ENCODE measurements at regions not wholly inside any gene's neighbourhood (a gene's known extent, or its start where the extent isn't known, plus 50 kb on each side); places are given as distances from the start of the nearest gene placed in this dataset.
"Not testable (repeated sequence)": the region's sequence is repeated elsewhere in the genome, so short reads cannot be mapped to it uniquely, and the experiment has no call there.

DNA sequence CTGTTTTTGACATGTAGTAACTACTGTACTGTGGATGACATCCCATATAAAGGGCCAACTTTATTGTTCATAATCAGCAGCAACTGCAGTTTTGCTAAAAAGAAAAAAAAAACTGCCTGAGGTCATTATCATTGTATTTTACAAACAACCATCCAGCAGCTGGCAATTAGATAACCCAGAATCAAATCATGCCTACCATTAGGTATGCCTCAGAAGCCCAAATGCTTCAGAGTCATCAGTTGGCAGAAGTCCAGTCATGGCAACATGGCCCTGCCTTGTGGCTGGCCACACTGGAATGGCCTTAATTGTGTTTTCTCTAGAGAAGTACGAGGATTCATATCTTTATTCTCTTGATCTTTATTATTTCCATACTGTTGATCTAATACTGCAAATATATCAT is 462.4 kb upstream of the NRSN1 start:
- Histone ChIP-seq H2AFZ (ENCODE audit: low read depth, low read length) (no peak overlapping the region), H3K27me3 (ENCODE audit: control insufficient read depth in 2 of 2, insufficient read depth in 2 of 2, low read length in 2 of 2) (no peaks in the 10 kb centered on the region), H3K9me1 (replicated peaks; ENCODE audit: control insufficient read depth, extremely low read depth, insufficient read depth, low read length) (no peaks in the 10 kb centered on the region), H3K79me2 (ENCODE audit: control insufficient read depth, insufficient read depth, low read length) (no peaks in the 10 kb centered on the region), H3K4me1 (ENCODE audit: control insufficient read depth, extremely low read depth, insufficient read depth, low read length) (no peaks in the 10 kb centered on the region), H3K9me3 (replicated peaks; ENCODE audit: control insufficient read depth, insufficient read depth, low read length) (no peaks in the 10 kb centered on the region), H4K20me1 (replicated peaks; ENCODE audit: control insufficient read depth, extremely low read depth, insufficient read depth, low read length) (no peaks in the 10 kb centered on the region), H3K4me3 (replicated peaks in 1 of 3; ENCODE audit: insufficient read depth in 1 of 3, low read depth in 1 of 3, low read length in 3 of 3) (no peak overlapping the region), H3K27ac (ENCODE audit: insufficient read depth, low read depth, low read length) (no peak overlapping the region), H3K36me3 (ENCODE audit: control insufficient read depth in 2 of 2, extremely low read depth in 1 of 2, insufficient read depth in 2 of 2, low read length in 2 of 2) (no peaks in the 10 kb centered on the region), H3K9ac (replicated peaks; ENCODE audit: extremely low read depth, insufficient read depth, low read length) (no peak overlapping the region), H3K4me2 (ENCODE audit: insufficient read depth, low read length) (no peak overlapping the region)
- DNase-seq (ENCODE audit: low read depth, low spot score) (no peak), FAIRE-seq (no peak)
- ChIA-PET CTCF (no interaction called here), POLR2A (no interaction called here)
- no TSS peak for BruUV-seq (replicated peaks)
- dilution Hi-C loops (cut with MboI; ENCODE audit: extremely low pct_ligation_motif_present, low sequenced_read_pairs) (no loop called here), intact Hi-C loops (cut with micrococcal nuclease) (no loop called here)
- TF ChIP-seq, protein P1, sequence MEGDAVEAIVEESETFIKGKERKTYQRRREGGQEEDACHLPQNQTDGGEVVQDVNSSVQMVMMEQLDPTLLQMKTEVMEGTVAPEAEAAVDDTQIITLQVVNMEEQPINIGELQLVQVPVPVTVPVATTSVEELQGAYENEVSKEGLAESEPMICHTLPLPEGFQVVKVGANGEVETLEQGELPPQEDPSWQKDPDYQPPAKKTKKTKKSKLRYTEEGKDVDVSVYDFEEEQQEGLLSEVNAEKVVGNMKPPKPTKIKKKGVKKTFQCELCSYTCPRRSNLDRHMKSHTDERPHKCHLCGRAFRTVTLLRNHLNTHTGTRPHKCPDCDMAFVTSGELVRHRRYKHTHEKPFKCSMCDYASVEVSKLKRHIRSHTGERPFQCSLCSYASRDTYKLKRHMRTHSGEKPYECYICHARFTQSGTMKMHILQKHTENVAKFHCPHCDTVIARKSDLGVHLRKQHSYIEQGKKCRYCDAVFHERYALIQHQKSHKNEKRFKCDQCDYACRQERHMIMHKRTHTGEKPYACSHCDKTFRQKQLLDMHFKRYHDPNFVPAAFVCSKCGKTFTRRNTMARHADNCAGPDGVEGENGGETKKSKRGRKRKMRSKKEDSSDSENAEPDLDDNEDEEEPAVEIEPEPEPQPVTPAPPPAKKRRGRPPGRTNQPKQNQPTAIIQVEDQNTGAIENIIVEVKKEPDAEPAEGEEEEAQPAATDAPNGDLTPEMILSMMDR (IDR thresholded peaks at IDR 0.05; ENCODE audit: extremely low read depth in 1 of 2, insufficient read depth in 1 of 2, low read depth in 1 of 2, low read length in 2 of 2): no peak
- no peak for TF ChIP-seq POLR2AphosphoS5 (IDR thresholded peaks at IDR 0.05; ENCODE audit: insufficient read depth, low read depth, low read length)
- TF ChIP-seq, protein P2, sequence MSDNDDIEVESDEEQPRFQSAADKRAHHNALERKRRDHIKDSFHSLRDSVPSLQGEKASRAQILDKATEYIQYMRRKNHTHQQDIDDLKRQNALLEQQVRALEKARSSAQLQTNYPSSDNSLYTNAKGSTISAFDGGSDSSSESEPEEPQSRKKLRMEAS (IDR thresholded peaks at IDR 0.05; ENCODE audit: insufficient read depth, insufficient read length): no peak
- no peak for TF ChIP-seq FOS (IDR thresholded peaks at IDR 0.05; ENCODE audit: borderline replicate concordance, insufficient read depth, low read length)
- no peak for TF ChIP-seq GATA2 (IDR thresholded peaks at IDR 0.05; ENCODE audit: insufficient read depth, insufficient read length, low read depth, low read length)
- TF ChIP-seq MYC (IDR thresholded peaks at IDR 0.05; ENCODE audit: low read depth, low read length): no peak
- no peak for TF ChIP-seq POLR2A (IDR thresholded peaks at IDR 0.05; ENCODE audit: low read depth, low read length)

DNA sequence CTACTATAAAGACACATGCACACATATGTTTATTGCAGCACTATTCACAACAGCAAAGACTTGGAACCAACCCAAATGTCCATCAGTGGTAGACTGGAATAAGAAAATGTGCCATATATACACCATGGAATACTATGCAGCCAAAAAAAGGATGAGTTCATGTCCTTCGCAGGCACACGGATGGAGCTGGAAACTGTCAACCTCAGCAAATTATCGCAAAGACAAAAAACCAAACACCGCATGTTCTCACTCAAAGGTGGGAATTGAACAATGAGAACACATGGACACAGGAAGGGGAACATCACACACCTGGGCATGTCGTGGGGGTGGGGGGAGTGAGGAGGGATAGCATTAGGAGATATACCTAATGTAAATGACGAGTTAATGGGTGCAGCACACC is 460.1 kb upstream of the NRSN1 start:
- H3K27ac ChIP-seq (ENCODE audit: insufficient read depth, low read depth, low read length); CTCF ChIA-PET; H2AFZ ChIP-seq (ENCODE audit: low read depth, low read length); POLR2A ChIA-PET; H3K36me3 ChIP-seq (ENCODE audit: control insufficient read depth in 2 of 2, extremely low read depth in 1 of 2, insufficient read depth in 2 of 2, low read length in 2 of 2); BruUV-seq (replicated peaks); H4K20me1 ChIP-seq (replicated peaks; ENCODE audit: control insufficient read depth, extremely low read depth, insufficient read depth, low read length); H3K4me1 ChIP-seq (ENCODE audit: control insufficient read depth, extremely low read depth, insufficient read depth, low read length); intact Hi-C loops (cut with micrococcal nuclease); H3K9me3 ChIP-seq (replicated peaks; ENCODE audit: control insufficient read depth, insufficient read depth, low read length); dilution Hi-C loops (cut with MboI; ENCODE audit: extremely low pct_ligation_motif_present, low sequenced_read_pairs); H3K9me1 ChIP-seq (replicated peaks; ENCODE audit: control insufficient read depth, extremely low read depth, insufficient read depth, low read length); H3K4me2 ChIP-seq (ENCODE audit: insufficient read depth, low read length); H3K79me2 ChIP-seq (ENCODE audit: control insufficient read depth, insufficient read depth, low read length); H3K27me3 ChIP-seq (ENCODE audit: control insufficient read depth in 2 of 2, insufficient read depth in 2 of 2, low read length in 2 of 2); FAIRE-seq; H3K9ac ChIP-seq (replicated peaks; ENCODE audit: extremely low read depth, insufficient read depth, low read length); DNase-seq (ENCODE audit: low read depth, low spot score); H3K4me3 ChIP-seq (replicated peaks in 1 of 3; ENCODE audit: insufficient read depth in 1 of 3, low read depth in 1 of 3, low read length in 3 of 3): not testable (repeated sequence)
